Activated CD4-positive, alpha-beta memory T cell treated with anti-CD3 and anti-CD28 coated beads for 36 hours (primary cell): ENCODE measurements at regions not wholly inside any gene's neighbourhood (a gene's known extent, or its start where the extent isn't known, plus 50 kb on each side); places are given as distances from the start of the nearest gene placed in this dataset.

Source experiments
- CTCF ChIA-PET: fragments of 350-600 bp; sonication (Branson Sonifier 250); formaldehyde crosslinking; loops from one replicate; lab custom pipeline; 2021; ENCODE audit warnings: antibody characterized with exemption, inconsistent platforms; lab: Charles Lee
- POLR2A ChIA-PET: fragments of 350-600 bp; sonication (Branson Sonifier 250); formaldehyde crosslinking; loops from one replicate; lab custom pipeline; 2021; ENCODE audit warnings: antibody characterized with exemption; lab: Charles Lee
- DNase-seq: peaks from one replicate; pipeline ENCODE4 v3.0.0-alpha.2; 2020
- H3K27ac Mint-ChIP-seq: one replicate; pipeline ENCODE4 v1.8.0; 2021; ENCODE audit warnings: mixed read lengths
- H3K27me3 Mint-ChIP-seq: one replicate; pipeline ENCODE4 v1.8.0; 2021; ENCODE audit warnings: mixed read lengths
- H3K36me3 Mint-ChIP-seq: one replicate; pipeline ENCODE4 v1.8.0; 2021; ENCODE audit warnings: mixed read lengths
- H3K4me1 Mint-ChIP-seq: one replicate; pipeline ENCODE4 v1.8.0; 2021; ENCODE audit warnings: low read depth, mixed read lengths
- H3K4me3 Mint-ChIP-seq: one replicate; pipeline ENCODE4 v1.8.0; 2021; ENCODE audit warnings: mild to moderate bottlenecking, mixed read lengths
- H3K9me3 Mint-ChIP-seq: one replicate; pipeline ENCODE4 v1.8.0; 2021; ENCODE audit warnings: mixed read lengths
- intact Hi-C: fragments of 100-400 bp; cut with micrococcal nuclease; formaldehyde crosslinking; loops from one replicate; pipeline ENCODE4 v1.15.1; 2023

DNA sequence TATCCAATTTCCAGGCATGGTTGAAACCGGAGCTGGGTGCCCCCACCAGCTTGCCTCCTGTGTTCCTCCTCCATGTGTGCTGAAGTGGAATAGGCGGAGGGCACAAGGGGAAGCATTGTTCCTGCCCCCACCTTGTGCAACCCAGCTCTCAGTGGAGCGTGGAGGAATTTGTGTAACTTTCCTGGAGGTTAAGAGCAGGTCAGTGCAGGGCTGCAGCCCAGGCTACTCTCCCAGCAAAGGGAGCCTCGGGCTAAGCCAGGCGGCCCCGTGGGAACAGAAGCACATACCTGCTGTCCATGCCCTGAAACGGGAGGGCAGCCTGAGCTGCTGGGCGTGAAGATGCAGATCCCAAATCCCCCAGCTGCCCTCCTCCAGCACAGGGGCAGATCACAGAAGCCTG is 158.8 kb upstream of the LHX1 start:
- no peak for DNase-seq
- ChIA-PET CTCF (no interaction called here), POLR2A (no interaction called here)
- Mint-ChIP-seq H3K4me1 (no peaks in the 10 kb centered on the region), H3K9me3 (no peaks in the 10 kb centered on the region), H3K27ac (no peak overlapping the region), H3K27me3 (peaks cover 16% of the 10 kb centered on the region), H3K4me3 (no peak overlapping the region), H3K36me3 (no peaks in the 10 kb centered on the region)
- intact Hi-C loops = no loop called here

DNA sequence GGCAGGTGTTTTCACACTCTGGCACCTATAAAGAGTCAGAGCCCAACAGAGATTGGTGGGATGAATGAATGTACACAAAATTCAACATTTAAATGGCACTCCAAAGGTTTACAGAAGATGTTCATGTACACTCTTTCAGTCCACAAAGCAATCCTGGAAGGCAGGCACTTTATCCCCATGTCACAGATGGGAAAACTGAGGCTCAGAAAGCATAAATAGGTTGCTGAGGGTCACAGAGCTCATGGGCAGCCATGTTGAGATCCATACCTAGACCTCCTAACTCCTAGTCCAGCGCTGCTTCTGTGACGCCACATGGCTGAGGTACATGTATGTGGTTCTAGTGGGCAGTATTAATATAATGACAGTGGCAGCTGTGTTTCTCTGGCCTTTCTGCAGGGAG is 157.7 kb upstream of the LHX1 start:
- Mint-ChIP-seq H3K27ac (no peak overlapping the region), H3K4me1 (no peaks in the 10 kb centered on the region), H3K9me3 (no peaks in the 10 kb centered on the region), H3K4me3 (no peak overlapping the region), H3K36me3 (no peaks in the 10 kb centered on the region), H3K27me3 (peaks cover 27% of the 10 kb centered on the region)
- ChIA-PET POLR2A (no interaction called here), CTCF (no interaction called here)
- intact Hi-C loops = no loop called here
- no peak for DNase-seq

DNA sequence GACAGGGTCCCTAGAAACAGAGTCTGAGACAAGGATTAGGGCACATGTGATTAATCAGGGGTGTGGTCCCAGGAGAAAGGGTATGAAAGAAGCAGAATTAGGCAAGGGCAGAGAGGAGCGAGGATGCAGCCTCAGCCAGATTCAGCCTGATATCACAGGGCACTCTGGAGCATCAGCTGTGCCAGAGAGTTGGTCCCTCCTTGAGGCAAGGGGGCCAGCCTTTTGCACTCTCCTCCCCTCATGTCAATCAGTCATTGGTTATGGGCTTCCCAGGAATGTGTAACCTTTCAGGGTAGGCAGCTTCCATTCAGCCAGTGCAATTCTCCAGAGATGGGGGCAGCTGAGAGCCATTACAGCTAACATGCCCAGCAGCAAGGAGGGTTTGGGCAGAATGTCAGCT is 152.6 kb upstream of the LHX1 start:
- CTCF ChIA-PET = interaction anchor here (1.0 kb wide), 1 partner anchor 159 kb away, joined by 3 read pairs; no protein-coding TSS in a partner anchor
- POLR2A ChIA-PET = no interaction called here
- Mint-ChIP-seq H3K36me3 (no peaks in the 10 kb centered on the region), H3K27me3 (peaks cover 19% of the 10 kb centered on the region), H3K9me3 (no peaks in the 10 kb centered on the region), H3K4me3 (no peak overlapping the region), H3K27ac (no peak overlapping the region), H3K4me1 (no peaks in the 10 kb centered on the region)
- intact Hi-C loops = no loop called here
- no peak for DNase-seq

DNA sequence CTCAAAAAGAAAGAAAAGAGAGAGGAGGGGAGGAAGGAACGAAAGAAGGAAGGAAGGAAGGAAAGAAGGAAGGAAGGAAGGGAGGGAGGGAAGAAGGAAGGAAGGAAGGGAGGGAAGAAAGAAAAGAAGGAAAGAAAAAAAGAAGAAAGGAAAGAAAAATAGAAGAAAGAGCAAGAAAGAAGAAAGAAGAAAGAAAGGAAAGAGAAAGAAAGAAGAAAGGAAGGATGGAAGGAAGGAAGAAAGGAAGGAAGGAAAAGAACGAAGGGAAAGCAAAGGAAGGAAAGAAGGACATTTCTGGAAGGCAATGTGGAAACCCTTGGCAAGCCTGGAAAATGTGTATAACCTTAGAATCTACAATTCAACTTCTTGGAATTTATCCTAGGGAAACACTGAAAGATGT is 150.4 kb upstream of the LHX1 start:
- Mint-ChIP-seq H3K27me3 (peaks cover 29% of the 10 kb centered on the region), H3K4me3 (no peak overlapping the region), H3K4me1 (no peaks in the 10 kb centered on the region), H3K27ac (peak overlapping the region; percentile 13), H3K9me3 (no peaks in the 10 kb centered on the region), H3K36me3 (no peaks in the 10 kb centered on the region)
- DNase-seq = no peak
- intact Hi-C loops = no loop called here
- CTCF ChIA-PET = no interaction called here
- POLR2A ChIA-PET = no interaction called here

DNA sequence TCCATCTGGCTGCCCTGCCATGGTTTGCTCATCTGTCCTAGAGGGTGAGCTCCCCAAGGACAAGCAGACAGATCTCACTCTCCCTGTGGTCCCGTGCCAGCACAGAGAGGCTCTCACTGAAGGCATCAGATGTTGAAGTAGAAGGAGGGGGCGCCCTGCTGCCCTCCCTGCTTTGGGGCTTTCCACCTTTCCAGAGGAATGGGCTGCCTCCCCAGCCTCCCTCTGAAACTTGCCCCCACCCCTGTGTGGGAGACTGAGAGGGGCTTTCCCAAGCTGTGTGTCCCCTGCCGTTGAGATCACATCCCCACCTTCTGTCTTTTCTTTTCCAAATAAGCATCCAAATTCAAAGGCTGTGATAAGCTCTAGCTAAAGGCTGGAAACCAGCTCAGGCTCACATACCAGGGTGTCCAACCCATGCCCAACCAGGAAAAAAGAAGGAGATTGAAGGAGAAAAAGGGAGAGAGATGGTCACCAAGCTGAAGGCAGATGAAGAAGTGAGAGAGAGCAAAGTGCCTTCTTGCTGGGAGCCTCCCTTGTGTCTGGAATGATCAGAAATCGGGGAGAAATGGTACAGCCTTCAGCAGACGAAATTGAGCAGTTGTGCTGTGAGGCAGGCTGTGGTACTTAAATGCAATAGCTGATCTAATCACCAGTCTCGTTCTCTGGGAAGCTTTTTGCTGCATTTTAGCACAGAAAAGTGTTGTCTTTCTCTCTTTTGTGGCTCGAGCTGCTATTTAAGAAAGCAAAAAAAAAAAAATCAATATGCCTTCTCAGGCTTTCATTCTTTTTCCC is 145.9 kb upstream of the LHX1 start:
- Mint-ChIP-seq H3K36me3 (no peaks in the 10 kb centered on the region), H3K27me3 (peaks cover 10% of the 10 kb centered on the region), H3K4me1 (no peaks in the 10 kb centered on the region), H3K4me3 (no peak overlapping the region), H3K9me3 (no peaks in the 10 kb centered on the region), H3K27ac (no peak overlapping the region)
- CTCF ChIA-PET = no interaction called here
- no peak for DNase-seq
- intact Hi-C loops = no loop called here
- POLR2A ChIA-PET = no interaction called here

DNA sequence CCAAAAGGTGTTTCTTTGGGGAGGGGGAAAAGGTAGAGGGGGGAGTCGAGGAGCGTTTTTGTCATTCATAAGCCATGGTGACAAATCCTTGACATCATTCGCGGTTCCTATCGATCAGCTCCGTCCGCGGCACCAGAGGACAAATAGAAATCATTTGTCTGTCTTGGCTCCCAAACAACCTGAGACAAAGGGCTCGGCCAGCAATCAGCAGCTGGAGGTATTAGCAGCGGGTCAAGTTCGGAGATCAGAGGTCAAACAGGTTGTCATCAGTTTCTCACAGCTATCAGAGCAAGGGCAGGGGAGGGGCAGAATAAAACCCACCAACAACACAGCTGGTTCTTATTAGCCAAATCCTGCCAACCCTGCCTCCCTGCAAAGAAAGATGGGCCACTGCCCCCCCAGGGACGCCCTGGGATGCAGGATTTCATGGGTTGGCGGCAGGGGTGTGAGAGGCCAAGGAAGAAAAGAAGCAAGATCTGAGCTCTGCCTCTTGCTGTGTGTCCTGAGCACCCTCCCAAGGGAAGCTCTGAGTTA is 145.3 kb upstream of the LHX1 start:
- no peak for DNase-seq
- no peaks in the 10 kb centered on the region for H3K4me1 Mint-ChIP-seq
- peaks cover 10% of the 10 kb centered on the region for H3K27me3 Mint-ChIP-seq
- no peaks in the 10 kb centered on the region for H3K9me3 Mint-ChIP-seq
- H3K4me3 Mint-ChIP-seq = no peak overlapping the region
- intact Hi-C loops = no loop called here
- POLR2A ChIA-PET = no interaction called here
- no peaks in the 10 kb centered on the region for H3K36me3 Mint-ChIP-seq
- no peak overlapping the region for H3K27ac Mint-ChIP-seq
- CTCF ChIA-PET = no interaction called here

DNA sequence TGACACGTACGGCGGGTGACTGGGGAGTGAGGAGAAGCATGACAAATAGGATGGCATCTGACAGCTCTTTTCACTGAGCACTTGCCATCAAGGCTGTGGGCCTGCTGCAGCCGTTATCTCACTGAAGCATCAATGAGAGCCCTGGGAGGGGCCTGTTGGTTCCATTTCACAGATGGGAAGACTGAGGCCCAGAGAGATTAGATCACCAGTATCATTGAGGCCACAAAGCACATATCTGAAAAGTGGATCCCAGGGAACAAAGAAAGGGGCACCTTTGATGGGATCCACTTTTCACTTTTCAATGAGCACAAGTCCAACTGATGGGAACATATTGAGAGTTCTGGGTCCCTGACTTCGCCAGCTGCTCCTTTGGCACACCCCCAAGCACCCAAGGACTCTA is 144.4 kb upstream of the LHX1 start:
- no peak overlapping the region for H3K4me3 Mint-ChIP-seq

DNA sequence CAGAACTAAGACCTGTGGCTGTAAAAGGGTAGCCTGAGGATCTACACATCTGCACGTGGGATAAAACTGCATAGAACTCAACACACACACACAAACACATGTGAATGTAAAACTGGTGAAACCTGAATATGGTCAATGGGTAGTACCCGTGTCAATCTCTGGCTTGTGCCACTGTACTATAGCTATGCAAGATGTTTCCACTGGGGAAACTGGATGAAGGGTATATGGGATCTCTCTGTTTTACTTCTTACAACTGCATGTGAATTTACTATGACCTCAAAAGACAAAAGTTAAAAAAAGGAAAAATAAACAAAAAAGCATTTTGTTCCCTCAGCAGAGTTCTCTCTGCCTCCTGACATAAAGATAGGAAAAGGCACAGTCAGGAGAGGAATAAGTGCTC is 143.3 kb upstream of the LHX1 start:
- intact Hi-C loops = no loop called here
- H3K36me3 Mint-ChIP-seq = no peaks in the 10 kb centered on the region
- H3K4me1 Mint-ChIP-seq = no peaks in the 10 kb centered on the region
- H3K9me3 Mint-ChIP-seq = no peaks in the 10 kb centered on the region
- peaks cover 10% of the 10 kb centered on the region for H3K27me3 Mint-ChIP-seq
- ChIA-PET CTCF (no interaction called here), POLR2A (no interaction called here)
- H3K4me3 Mint-ChIP-seq = no peak overlapping the region
- DNase-seq = no peak
- H3K27ac Mint-ChIP-seq = no peak overlapping the region

More for the DNA sequence above, 144.4 kb upstream of the LHX1 start:
- ChIA-PET CTCF (no interaction called here), POLR2A (no interaction called here)
- no peaks in the 10 kb centered on the region for H3K9me3 Mint-ChIP-seq
- no peak overlapping the region for H3K27ac Mint-ChIP-seq
- H3K36me3 Mint-ChIP-seq = no peaks in the 10 kb centered on the region
- DNase-seq = no peak
- no peaks in the 10 kb centered on the region for H3K4me1 Mint-ChIP-seq
- H3K27me3 Mint-ChIP-seq = peaks cover 10% of the 10 kb centered on the region
- intact Hi-C loops = no loop called here

DNA sequence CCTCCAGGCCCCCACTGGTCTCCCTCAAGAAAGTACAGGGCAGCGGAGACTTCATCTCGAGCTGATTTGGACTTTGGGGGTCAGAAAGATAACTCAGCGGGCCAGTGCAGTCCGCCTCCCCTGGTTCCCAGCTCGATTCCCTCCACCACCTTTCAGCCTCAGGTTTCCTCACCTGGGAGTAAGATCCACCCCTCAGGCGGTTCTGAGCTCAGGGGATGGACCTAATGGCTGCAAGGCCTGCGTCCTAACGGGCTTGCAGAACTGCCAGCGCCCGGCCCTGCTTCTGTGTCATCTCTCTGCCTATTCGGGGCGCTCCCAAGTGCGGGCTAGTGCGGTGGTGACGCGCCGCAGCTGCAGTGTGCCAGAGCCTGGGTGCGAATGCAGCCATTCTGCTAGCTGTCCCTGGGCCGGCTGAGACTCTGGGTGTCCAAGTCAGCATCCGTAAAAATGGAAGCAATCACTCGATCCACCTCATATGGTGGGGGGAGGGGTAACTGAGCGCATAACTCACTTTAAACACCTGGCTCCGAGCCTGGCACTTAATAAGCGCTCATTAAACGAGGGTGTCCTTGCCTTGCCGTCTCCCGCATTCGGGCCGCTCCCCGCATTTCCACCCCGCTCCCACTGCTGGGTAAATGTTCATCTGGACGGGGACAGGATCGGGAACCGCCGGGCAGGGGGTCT is 129.6 kb upstream of the LHX1 start:
- Mint-ChIP-seq H3K36me3 (no peaks in the 10 kb centered on the region), H3K4me3 (no peak overlapping the region), H3K9me3 (no peaks in the 10 kb centered on the region), H3K27me3 (peaks cover 52% of the 10 kb centered on the region), H3K27ac (no peak overlapping the region), H3K4me1 (no peaks in the 10 kb centered on the region)
- POLR2A ChIA-PET = no interaction called here
- DNase-seq = no peak
- intact Hi-C loops = loop anchor here (5.0 kb wide), 1 partner anchor 125 kb away; no protein-coding TSS in a partner anchor
- CTCF ChIA-PET = interaction anchor here (1.5 kb wide), 1 partner anchor 239 kb away, joined by 6 read pairs; no protein-coding TSS in a partner anchor

DNA sequence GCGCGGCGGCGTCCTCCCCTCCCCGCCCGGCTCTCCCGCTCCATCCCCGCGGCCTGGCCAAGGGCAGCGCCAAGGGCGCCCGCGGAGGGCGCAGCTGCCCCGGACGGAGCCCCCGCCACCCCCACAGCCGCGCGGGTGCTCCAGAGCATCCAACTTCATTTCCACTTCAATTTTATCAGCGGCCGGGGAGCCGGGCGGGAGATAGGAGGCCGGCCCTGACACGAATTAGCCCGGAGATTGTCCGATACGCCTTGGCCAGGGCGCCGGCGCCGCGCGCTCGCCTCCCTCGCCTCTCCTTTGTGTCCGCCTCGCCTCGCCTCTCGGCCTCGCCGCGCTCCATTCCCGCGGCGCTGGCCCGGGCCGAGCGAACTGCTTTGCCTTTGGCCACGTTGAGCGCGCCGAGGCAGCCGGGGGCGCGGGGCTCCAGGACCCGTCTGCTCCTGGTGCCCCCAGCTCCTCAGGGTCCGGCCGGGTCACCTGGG is 129.1 kb upstream of the LHX1 start:
- ChIA-PET POLR2A (no interaction called here), CTCF (no interaction called here)
- no peaks in the 10 kb centered on the region for H3K9me3 Mint-ChIP-seq
- peaks cover 1% of the 10 kb centered on the region for H3K4me1 Mint-ChIP-seq
- peaks cover 53% of the 10 kb centered on the region for H3K27me3 Mint-ChIP-seq
- DNase-seq = no peak
- H3K4me3 Mint-ChIP-seq = no peak overlapping the region
- H3K36me3 Mint-ChIP-seq = no peaks in the 10 kb centered on the region
- intact Hi-C loops = loop anchor here (5.0 kb wide), 1 partner anchor 124 kb away; no protein-coding TSS in a partner anchor
- H3K27ac Mint-ChIP-seq = no peak overlapping the region

DNA sequence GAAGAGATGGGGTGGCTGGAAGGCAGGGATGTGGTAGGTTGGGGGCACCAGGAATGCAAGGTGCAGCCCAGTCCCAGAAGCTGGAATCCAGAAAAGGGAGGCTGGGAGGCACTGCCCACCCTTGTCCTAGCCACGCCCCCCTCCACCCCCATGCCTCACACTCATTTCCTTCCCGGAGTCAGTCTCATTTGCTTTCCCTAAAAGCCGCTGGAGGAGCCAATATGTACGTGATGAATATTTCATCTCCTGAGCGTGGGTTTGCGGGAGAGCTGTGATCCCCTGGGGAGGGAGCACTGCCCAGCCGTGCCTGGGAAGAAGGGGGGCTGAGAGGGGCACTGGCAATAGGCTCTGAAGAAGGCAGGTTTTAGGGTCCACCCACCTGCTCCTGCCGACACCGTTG is 124.5 kb upstream of the LHX1 start:
- ChIA-PET CTCF (no interaction called here), POLR2A (no interaction called here)
- Mint-ChIP-seq H3K9me3 (no peaks in the 10 kb centered on the region), H3K27me3 (peaks cover 67% of the 10 kb centered on the region), H3K27ac (no peak overlapping the region), H3K36me3 (no peaks in the 10 kb centered on the region), H3K4me3 (no peak overlapping the region), H3K4me1 (peaks cover 1% of the 10 kb centered on the region)
- no peak for DNase-seq
- intact Hi-C loops = no loop called here

DNA sequence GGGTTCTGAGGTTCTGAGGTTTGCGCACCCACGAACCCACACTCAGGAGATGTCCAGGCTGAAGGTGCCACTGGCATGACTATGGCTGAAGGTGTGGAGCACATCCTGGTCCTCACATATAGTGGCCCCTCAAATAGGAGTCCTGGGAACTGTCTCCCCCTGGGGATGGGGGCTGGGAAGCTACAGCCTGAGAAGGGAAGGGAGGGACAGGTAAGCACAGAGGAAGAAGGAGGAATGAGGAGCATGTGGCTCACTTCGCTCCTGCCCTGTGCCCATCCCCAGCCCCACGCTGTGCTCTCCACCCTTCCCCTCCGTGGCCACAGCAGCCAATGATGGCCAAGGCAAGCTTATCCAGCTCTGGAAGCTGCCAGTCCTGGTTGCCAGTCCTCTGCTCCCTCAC is 123.9 kb upstream of the LHX1 start:
- H3K36me3 Mint-ChIP-seq = no peaks in the 10 kb centered on the region
- no peak for DNase-seq
- intact Hi-C loops = no loop called here
- H3K27me3 Mint-ChIP-seq = peaks cover 67% of the 10 kb centered on the region
- POLR2A ChIA-PET = no interaction called here
- H3K4me1 Mint-ChIP-seq = peaks cover 1% of the 10 kb centered on the region
- CTCF ChIA-PET = no interaction called here
- H3K27ac Mint-ChIP-seq = no peak overlapping the region
- H3K9me3 Mint-ChIP-seq = no peaks in the 10 kb centered on the region
- H3K4me3 Mint-ChIP-seq = no peak overlapping the region
